ENCODE measurements at regions not wholly inside any gene's neighbourhood (a gene's known extent, or its start where the extent isn't known, plus 50 kb on each side); places are given as distances from the start of the nearest gene placed in this dataset.
"Not testable (repeated sequence)": the region's sequence is repeated elsewhere in the genome, so short reads cannot be mapped to it uniquely, and the experiment has no call there.

- H3K9me3 ChIP-seq, result peaks cover 0 to 6% (median 5%) of the 10 kb centered on the region in 4 donors
- H3K27me3 ChIP-seq, result no peaks in the 10 kb centered on the region
- no peaks in the 10 kb centered on the region for H3K36me3 ChIP-seq
- TF ChIP-seq EP300 (IDR thresholded peaks at IDR 0.05) (no peak), POLR2AphosphoS5 (IDR thresholded peaks at IDR 0.05) (no peak), CTCF (IDR thresholded peaks at IDR 0.05) (no peak), POLR2A (IDR thresholded peaks at IDR 0.05) (no peak)
- DNase-seq (no peak), ATAC-seq (ENCODE audit: low FRiP score in 2 of 2) (no peak)
- no peaks in the 10 kb centered on the region for H3K4me1 ChIP-seq
- H3K27ac ChIP-seq, result no peak overlapping the region
- no peak overlapping the region for H3K4me3 ChIP-seq
- WGBS, 2 donors, result 73 to 100% methylated on average over 2 of the region's 2 CpGs
Measured at GRCh38 chr9:7436754-7437153, 362.8 kb downstream of the DMAC1 start.

GRCh38 chr9:7433508-7434292 lies 365.9 kb downstream of the DMAC1 start:
- 63 to 79% methylated on average over 2 to 3 of the region's 3 CpGs for WGBS, 2 donors
- H3K27me3 ChIP-seq, result no peaks in the 10 kb centered on the region
- no peak overlapping the region for H3K4me3 ChIP-seq
- no peak for DNase-seq
- no peaks in the 10 kb centered on the region for H3K36me3 ChIP-seq
- H3K9me3 ChIP-seq, result peaks cover 0 to 11% (median 8%) of the 10 kb centered on the region in 4 donors
- H3K27ac ChIP-seq, result no peak overlapping the region
- H3K4me1 ChIP-seq, result no peaks in the 10 kb centered on the region
- TF ChIP-seq CTCF (IDR thresholded peaks at IDR 0.05) (no peak), POLR2AphosphoS5 (IDR thresholded peaks at IDR 0.05) (no peak), EP300 (IDR thresholded peaks at IDR 0.05) (no peak), POLR2A (IDR thresholded peaks at IDR 0.05) (no peak)
- ATAC-seq (ENCODE audit: low FRiP score in 2 of 2), result no peak

GRCh38 chr9:7432989-7433388 lies 366.6 kb downstream of the DMAC1 start:
- peaks cover 0 to 11% (median 8%) of the 10 kb centered on the region in 4 donors for H3K9me3 ChIP-seq
- no peak overlapping the region for H3K4me3 ChIP-seq
- H3K36me3 ChIP-seq, result no peaks in the 10 kb centered on the region
- H3K27ac ChIP-seq, result no peak overlapping the region
- no peak for TF ChIP-seq POLR2AphosphoS5 (IDR thresholded peaks at IDR 0.05)
- no peak for TF ChIP-seq CTCF (IDR thresholded peaks at IDR 0.05)
- TF ChIP-seq POLR2A (IDR thresholded peaks at IDR 0.05), result no peak
- TF ChIP-seq EP300 (IDR thresholded peaks at IDR 0.05), result no peak
- no peak for ATAC-seq (ENCODE audit: low FRiP score in 2 of 2)
- no peaks in the 10 kb centered on the region for H3K27me3 ChIP-seq
- no peak for DNase-seq
- WGBS, 2 donors, result 100% methylated on average over 2 of the region's 2 CpGs
- H3K4me1 ChIP-seq, result no peaks in the 10 kb centered on the region

- not testable (repeated sequence) for DNase-seq; H3K4me3 ChIP-seq; ATAC-seq (ENCODE audit: low FRiP score in 2 of 2); H3K27ac ChIP-seq; H3K4me1 ChIP-seq; H3K9me3 ChIP-seq; H3K36me3 ChIP-seq; H3K27me3 ChIP-seq
- WGBS, 2 donors, result 89 to 90% methylated on average over 1 of the region's 1 CpG
Measured at GRCh38 chr9:7417397-7417796, 382.2 kb downstream of the DMAC1 start.

- no peaks in the 10 kb centered on the region for H3K36me3 ChIP-seq
- no peak overlapping the region for H3K4me3 ChIP-seq
- no peak overlapping the region for H3K27ac ChIP-seq
- no peaks in the 10 kb centered on the region for H3K27me3 ChIP-seq
- H3K9me3 ChIP-seq, result no peaks in the 10 kb centered on the region
- WGBS, 2 donors, result 29 to 74% methylated on average over 1 of the region's 1 CpG
- H3K4me1 ChIP-seq, result no peaks in the 10 kb centered on the region
- DNase-seq (no peak), ATAC-seq (ENCODE audit: low FRiP score in 2 of 2) (no peak)
- TF ChIP-seq POLR2AphosphoS5 (IDR thresholded peaks at IDR 0.05), result no peak
- TF ChIP-seq EP300 (IDR thresholded peaks at IDR 0.05), result no peak
- TF ChIP-seq CTCF (IDR thresholded peaks at IDR 0.05), result no peak
- no peak for TF ChIP-seq POLR2A (IDR thresholded peaks at IDR 0.05)
Measured at GRCh38 chr9:7415836-7416235, 383.7 kb downstream of the DMAC1 start.
